D721Med (cell line): ENCODE measurements at regions not wholly inside any gene's neighbourhood (a gene's known extent, or its start where the extent isn't known, plus 50 kb on each side); places are given as distances from the start of the nearest gene placed in this dataset.

ENCODE experiments used
- DNase-seq: peaks from one replicate; pipeline ENCODE4 v3.0.0; 2011; ENCODE audit warnings: low spot score; ENCODE audit not compliant: insufficient read length
- FAIRE-seq: peaks from 2 replicates; lab custom pipeline; 2011; peaks lifted over from hg19 to GRCh38; lab: Jason Lieb, UNC
- CTCF ChIP-seq: IDR thresholded peaks from 2 replicates; pipeline ENCODE4 v1.5.1; 2012; ENCODE audit warnings: mild to moderate bottlenecking, control low read depth; ENCODE audit not compliant: insufficient read depth; ENCODE audit errors: missing control alignments

GRCh38 chr3:28786446-28786845, 437.8 kb upstream of the AZI2 start:
- no peak for TF ChIP-seq CTCF
- no peak for FAIRE-seq
- DNase-seq: no peak

DNA sequence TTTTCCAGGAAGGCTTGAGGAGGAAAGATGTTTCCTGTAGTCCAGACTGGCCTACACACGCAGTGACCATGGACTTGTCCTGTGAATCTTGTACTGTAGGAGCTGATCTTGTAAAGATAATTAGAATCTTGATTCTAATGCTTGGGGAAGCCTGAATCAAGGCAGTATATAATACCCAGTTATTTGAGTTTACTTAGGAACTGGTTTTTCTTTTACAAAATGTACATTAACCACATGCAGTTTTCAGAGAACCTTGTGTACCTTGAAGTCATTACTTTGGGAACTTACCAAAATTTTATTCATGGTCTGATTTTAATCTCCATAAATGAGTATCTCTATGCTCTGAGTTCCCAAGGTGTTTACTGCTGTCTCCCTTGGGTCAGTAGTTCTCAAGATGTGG, 439.9 kb upstream of the AZI2 start:
- TF ChIP-seq CTCF: no peak
- FAIRE-seq (no peak), DNase-seq (no peak)

DNA sequence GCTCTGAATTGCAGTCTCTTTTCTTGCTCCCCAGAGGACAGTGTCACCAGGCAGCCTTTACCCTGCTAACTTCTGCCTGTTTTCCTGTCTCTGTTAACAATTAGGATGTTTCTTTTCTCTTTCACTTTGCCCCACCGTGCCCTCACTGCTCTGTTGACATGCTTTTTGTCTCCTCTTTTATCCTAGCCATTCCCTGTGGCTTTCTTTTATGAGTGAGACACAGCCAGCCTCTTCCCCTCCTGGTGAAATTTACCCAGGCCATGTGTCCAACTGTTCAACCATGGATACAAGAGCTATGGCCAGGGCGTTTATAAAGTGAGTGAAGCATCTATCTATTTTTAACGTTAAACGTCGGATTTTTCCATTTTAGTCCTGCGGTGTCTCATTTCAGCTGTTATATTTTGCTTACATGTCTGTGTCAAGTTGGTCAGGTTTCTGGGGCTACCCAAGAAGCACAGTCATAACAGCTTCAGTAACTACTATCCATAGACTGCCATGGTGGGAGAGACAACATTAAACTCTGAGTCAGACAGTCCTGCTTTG, 443.2 kb upstream of the AZI2 start:
- FAIRE-seq (no peak), DNase-seq (no peak)
- no peak for TF ChIP-seq CTCF

DNA sequence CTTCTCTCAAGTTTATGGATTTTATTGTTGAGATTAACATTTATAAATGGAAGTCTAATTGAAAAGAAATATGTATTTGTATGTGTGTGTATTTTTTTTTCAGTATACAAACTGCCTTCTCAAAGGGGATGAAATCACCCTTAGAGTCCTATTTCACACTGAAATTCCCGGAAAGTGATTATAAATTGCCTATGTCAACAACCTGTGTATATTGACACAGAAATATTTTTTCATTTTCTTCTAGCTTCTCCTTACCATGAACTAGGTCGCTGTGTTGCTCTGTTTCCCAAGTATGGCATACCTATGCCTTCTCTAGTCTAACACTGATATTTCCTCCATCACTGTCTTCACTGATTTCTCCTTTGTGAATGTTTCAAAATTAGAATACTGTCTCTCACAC, 444.0 kb upstream of the AZI2 start:
- DNase-seq (no peak), FAIRE-seq (no peak)
- no peak for TF ChIP-seq CTCF

DNA sequence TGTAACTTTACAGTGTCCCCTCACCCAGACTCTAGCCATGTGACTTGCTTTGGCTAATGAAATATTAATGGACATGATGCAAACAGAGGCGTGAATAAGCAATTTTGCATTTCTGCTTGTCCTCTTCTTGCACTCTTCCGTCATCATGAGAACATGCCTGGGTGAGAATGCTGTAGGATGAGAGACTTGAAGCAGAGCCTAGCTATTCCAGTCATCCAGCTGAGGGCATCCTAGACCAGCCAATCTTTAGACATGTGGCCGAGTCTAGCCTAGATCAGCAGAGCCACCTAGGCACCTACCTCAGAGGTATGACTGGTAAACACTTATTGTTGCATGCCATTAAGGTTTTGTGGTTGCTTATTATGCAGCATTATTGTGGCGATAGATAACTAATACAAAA, 450.5 kb upstream of the AZI2 start:
- FAIRE-seq (no peak), DNase-seq (no peak)
- TF ChIP-seq CTCF: peak; percentile 15

DNA sequence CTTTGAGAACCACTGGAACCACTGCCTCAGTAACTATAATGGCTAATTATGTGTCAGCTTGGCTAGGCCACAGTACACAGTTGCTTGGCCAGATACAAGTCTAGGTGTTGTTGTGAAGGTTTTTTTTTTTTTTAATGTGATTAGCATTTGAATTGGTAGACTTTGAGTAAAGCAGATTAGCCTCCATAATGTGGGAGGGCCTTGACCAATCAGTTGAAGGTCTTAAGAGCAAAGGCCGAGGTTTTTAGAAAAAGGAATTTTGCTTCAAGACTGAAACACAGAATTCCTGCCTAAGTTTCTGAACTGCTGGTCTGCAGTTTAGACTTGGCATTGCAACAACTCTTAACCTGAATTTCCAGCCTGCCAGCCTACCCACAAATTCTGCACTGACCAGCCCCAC, 451.6 kb upstream of the AZI2 start:
- FAIRE-seq: no peak

More for the DNA sequence above, 451.6 kb upstream of the AZI2 start:
- TF ChIP-seq CTCF: no peak
- DNase-seq: no peak
